AG04450 (cell line): ENCODE measurements at regions not wholly inside any gene's neighbourhood (a gene's known extent, or its start where the extent isn't known, plus 50 kb on each side); places are given as distances from the start of the nearest gene placed in this dataset.

ENCODE experiments used
- CTCF ChIA-PET: fragments of 300-600, 350-600 bp; formaldehyde crosslinking; extraction: SDS; loops from one replicate; lab custom pipeline; 2022; ENCODE audit warnings: antibody characterized with exemption, inconsistent platforms; lab: Charles Lee
- POLR2A ChIA-PET: fragments of 350-600 bp; formaldehyde crosslinking; extraction: SDS; loops from one replicate; lab custom pipeline; 2021; ENCODE audit warnings: antibody characterized with exemption, inconsistent platforms; lab: Yijun Ruan, JAX
- DNase-seq: peaks from one replicate; pipeline ENCODE4 v3.0.0-alpha.2; 2011; ENCODE audit warnings: low read depth, low spot score
- H3K27ac ChIP-seq: one replicate; pipeline ENCODE4 v1.5.1; 2012; ENCODE audit warnings: low read depth, low read length, control low read depth
- H3K27me3 ChIP-seq: one replicate; pipeline ENCODE4 v1.6.0; 2012; ENCODE audit warnings: low read length; ENCODE audit not compliant: control insufficient read depth, insufficient read depth
- H3K4me3 ChIP-seq: 2 replicates; pipeline ENCODE4 v1.5.1; 2011; ENCODE audit warnings: mild to moderate bottlenecking, low read depth, low read length, control low read depth
- H3K9me3 ChIP-seq: 2 replicates; pipeline ENCODE4 v1.5.1; 2012; ENCODE audit warnings: low read length; ENCODE audit not compliant: control insufficient read depth, insufficient read depth
- TF ChIP-seq, protein P1 (sequence below): IDR thresholded peaks from 2 replicates; pipeline ENCODE4 v1.5.1; 2011; ENCODE audit warnings: low read depth, low read length, control low read depth, inconsistent platforms

DNA sequence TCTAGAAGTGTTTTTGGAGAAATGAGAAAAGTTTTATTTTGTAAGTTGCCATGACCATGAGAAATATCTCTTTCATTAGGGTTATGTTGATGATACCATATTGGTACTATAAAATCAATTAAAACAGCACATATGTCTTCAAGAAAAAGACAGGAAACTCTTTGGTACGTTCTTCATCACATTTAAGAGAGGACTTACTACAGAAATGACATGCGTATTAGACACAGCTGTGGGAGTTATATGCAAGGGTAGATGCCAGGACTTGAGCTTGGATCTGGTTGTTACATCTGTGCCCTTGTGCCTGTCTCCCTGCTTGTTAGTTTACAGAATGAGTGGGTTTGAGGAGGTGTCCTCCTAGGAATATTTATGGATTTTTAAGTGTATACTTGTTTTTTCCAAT, 103.4 kb upstream of the P2RY1 start:
- H3K27me3 ChIP-seq, result no peaks in the 10 kb centered on the region
- CTCF ChIA-PET, result no interaction called here
- no peak overlapping the region for H3K4me3 ChIP-seq
- POLR2A ChIA-PET, result no interaction called here
- no peaks in the 10 kb centered on the region for H3K9me3 ChIP-seq
- no peak for DNase-seq
- TF ChIP-seq, protein P1, sequence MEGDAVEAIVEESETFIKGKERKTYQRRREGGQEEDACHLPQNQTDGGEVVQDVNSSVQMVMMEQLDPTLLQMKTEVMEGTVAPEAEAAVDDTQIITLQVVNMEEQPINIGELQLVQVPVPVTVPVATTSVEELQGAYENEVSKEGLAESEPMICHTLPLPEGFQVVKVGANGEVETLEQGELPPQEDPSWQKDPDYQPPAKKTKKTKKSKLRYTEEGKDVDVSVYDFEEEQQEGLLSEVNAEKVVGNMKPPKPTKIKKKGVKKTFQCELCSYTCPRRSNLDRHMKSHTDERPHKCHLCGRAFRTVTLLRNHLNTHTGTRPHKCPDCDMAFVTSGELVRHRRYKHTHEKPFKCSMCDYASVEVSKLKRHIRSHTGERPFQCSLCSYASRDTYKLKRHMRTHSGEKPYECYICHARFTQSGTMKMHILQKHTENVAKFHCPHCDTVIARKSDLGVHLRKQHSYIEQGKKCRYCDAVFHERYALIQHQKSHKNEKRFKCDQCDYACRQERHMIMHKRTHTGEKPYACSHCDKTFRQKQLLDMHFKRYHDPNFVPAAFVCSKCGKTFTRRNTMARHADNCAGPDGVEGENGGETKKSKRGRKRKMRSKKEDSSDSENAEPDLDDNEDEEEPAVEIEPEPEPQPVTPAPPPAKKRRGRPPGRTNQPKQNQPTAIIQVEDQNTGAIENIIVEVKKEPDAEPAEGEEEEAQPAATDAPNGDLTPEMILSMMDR, result no peak
- H3K27ac ChIP-seq, result no peak overlapping the region

DNA sequence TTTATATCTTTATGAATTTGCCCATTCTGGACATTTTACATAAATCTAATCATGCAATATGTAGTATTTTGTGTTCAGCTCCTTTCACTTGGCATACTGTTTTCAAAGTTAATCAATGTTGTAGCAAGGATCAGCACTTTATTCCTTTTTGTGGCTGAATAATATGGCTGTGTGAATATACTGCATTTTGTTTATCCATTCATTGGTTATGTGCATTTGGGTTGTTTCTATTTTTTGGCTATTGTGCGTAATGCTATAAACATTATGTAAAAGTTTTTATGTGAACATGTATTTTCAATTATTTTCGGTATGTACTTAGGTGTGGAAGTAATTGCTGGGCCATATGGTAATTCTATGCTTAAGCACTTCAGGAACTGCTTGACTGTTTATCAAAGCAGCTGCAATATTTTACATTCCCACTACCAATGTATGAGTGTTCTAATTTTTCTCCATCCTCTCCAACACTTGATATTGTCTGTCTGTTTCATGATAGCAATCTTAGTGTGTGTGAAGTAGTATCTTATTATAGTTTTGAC, 101.3 kb upstream of the P2RY1 start:
- no peaks in the 10 kb centered on the region for H3K27me3 ChIP-seq
- CTCF ChIA-PET, result no interaction called here
- DNase-seq, result no peak
- H3K9me3 ChIP-seq, result no peaks in the 10 kb centered on the region
- POLR2A ChIA-PET, result no interaction called here
- no peak overlapping the region for H3K27ac ChIP-seq
- no peak overlapping the region for H3K4me3 ChIP-seq
- TF ChIP-seq, protein P1, result no peak

DNA sequence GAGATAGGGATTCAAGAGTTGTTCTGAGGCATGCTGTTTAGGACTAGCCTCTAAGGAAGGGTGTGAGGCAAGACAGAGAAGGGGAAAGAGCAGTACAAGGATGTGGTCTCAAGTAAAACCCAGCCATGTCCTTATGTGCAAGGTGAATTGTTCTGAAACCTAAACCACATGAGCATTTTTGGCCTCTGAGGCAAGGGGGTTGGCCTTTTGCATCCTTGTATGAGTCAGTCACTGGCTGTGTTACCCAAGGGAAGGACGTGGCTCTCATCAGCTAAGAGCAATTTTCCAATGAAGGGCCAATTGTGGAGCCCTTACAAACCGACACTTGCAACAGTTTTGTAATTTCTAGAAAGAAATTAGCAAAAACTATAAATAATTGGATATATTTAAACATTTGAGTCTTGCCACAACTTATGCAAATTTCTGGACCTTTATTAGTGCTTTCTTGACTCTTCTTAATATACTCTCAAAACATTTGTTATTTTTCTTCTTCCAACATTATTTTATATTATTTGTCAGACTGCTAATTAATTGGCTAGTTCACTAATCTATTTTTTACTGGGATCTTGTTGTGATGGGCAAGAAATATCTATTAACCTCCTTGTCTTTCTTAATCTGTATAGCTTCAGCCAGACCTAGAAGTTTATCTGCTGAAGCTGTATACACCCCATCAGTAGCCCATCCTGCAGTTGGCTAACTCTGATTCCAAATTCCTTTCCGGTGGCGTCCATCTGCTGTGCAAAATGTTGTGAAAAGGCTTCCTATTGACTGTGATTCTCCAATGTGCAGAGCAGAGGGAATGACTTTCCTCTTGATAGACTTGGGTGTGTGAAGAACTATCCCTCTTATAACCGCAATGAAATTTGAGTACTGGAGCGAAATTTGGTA, 97.7 kb upstream of the P2RY1 start:
- ChIA-PET POLR2A (no interaction called here), CTCF (no interaction called here)
- TF ChIP-seq, protein P1, result no peak
- DNase-seq, result peak; percentile 3
- Histone ChIP-seq H3K4me3 (no peak overlapping the region), H3K27me3 (no peaks in the 10 kb centered on the region), H3K9me3 (no peaks in the 10 kb centered on the region), H3K27ac (no peak overlapping the region)

DNA sequence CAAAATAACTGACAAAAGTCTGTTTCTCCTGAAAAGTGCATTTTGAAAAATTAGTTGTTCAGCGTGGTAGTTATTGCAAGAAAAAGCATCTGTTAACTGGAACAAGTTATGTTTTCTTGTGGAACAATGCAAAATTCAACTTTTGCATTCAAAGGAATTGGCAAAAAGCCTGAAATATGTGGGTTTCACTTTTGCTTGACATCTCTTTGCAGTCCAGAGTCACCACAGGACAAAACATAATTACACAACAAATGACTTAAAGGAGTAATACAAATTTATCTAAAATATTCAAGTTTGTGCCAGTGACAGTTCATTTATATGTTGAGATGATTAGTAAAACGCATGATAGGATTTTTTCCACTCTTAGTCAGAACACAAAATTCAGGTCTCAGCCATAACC, 96.3 kb upstream of the P2RY1 start:
- POLR2A ChIA-PET, result no interaction called here
- H3K27me3 ChIP-seq, result no peaks in the 10 kb centered on the region
- TF ChIP-seq, protein P1, result no peak
- H3K4me3 ChIP-seq, result no peak overlapping the region
- H3K27ac ChIP-seq, result no peak overlapping the region
- CTCF ChIA-PET, result no interaction called here
- DNase-seq, result no peak
- H3K9me3 ChIP-seq, result no peaks in the 10 kb centered on the region
